Stimulated activated CD8-positive, alpha-beta memory T cell treated with anti-CD3 and anti-CD28 coated beads, Interleukin-7, amount 100 ng/mL, for 4 hours (primary cell): ENCODE measurements at regions not wholly inside any gene's neighbourhood (a gene's known extent, or its start where the extent isn't known, plus 50 kb on each side); places are given as distances from the start of the nearest gene placed in this dataset.
"Not testable (repeated sequence)": the region's sequence is repeated elsewhere in the genome, so short reads cannot be mapped to it uniquely, and the experiment has no call there.

ENCODE experiments used
- DNase-seq, 2 donors: peaks; one replicate each; pipeline ENCODE4 v3.0.0-alpha.2; 2020; ENCODE audit warnings: low read depth in 2 of 2

GRCh38 chr6:170018422-170018935 is 267.1 kb downstream of the ERMARD start:
- no peak for DNase-seq

GRCh38 chr6:170017603-170018320 is 266.3 kb downstream of the ERMARD start:
- no peak for DNase-seq

- DNase-seq, result no peak
Observed at GRCh38 chr6:170013815-170014214, 262.4 kb downstream of the ERMARD start.

GRCh38 chr6:170012037-170012330 is 260.6 kb downstream of the ERMARD start:
- DNase-seq, result no peak

GRCh38 chr6:170011204-170012036 is 260.0 kb downstream of the ERMARD start:
- no peak for DNase-seq

GRCh38 chr6:170010665-170011203 is 259.3 kb downstream of the ERMARD start:
- no peak for DNase-seq

- no peak for DNase-seq
Observed at GRCh38 chr6:170008294-170008785, 256.9 kb downstream of the ERMARD start.

GRCh38 chr6:170007468-170008293 is 256.3 kb downstream of the ERMARD start:
- DNase-seq, result no peak

- DNase-seq, result no peak
Observed at GRCh38 chr6:170006900-170007467, 255.6 kb downstream of the ERMARD start.

- no peak for DNase-seq
Observed at GRCh38 chr6:170006071-170006899, 254.9 kb downstream of the ERMARD start.

GRCh38 chr6:170005665-170006064 is 254.2 kb downstream of the ERMARD start:
- DNase-seq, result no peak

GRCh38 chr6:170004585-170005210 is 253.3 kb downstream of the ERMARD start:
- no peak for DNase-seq

- DNase-seq, result no peak
Observed at GRCh38 chr6:170003451-170004160, 252.2 kb downstream of the ERMARD start.

GRCh38 chr6:170003027-170003426 is 251.6 kb downstream of the ERMARD start:
- no peak for DNase-seq

- not testable (repeated sequence) for DNase-seq
Observed at GRCh38 chr6:170001782-170002181, 250.4 kb downstream of the ERMARD start.

- DNase-seq, result no peak
Observed at GRCh38 chr6:170000071-170000843, 248.8 kb downstream of the ERMARD start.

- DNase-seq, result no peak
Observed at GRCh38 chr6:169999367-169999766, 247.9 kb downstream of the ERMARD start.

- DNase-seq, result no peak
Observed at GRCh38 chr6:169998457-169998856, 247.0 kb downstream of the ERMARD start.

GRCh38 chr6:169997930-169998218 is 246.5 kb downstream of the ERMARD start:
- no peak for DNase-seq
